Gastroesophageal sphincter (tissue), 3 donors: ENCODE measurements at regions not wholly inside any gene's neighbourhood (a gene's known extent, or its start where the extent isn't known, plus 50 kb on each side); places are given as distances from the start of the nearest gene placed in this dataset.

Experiments used
- CTCF ChIP-seq, 4 experiments: fragments of 200-600 bp in 2 of 4; fragments of 450-650 bp in 2 of 4; sonication (generic) in 1 of 4; IDR thresholded peaks; one replicate each; pipeline ENCODE4 v1.5.1; 2017 to 2019; ENCODE audit warnings: antibody characterized with exemption in 4 of 4, mild to moderate bottlenecking in 2 of 4, moderate library complexity in 2 of 4
- POLR2A ChIP-seq, 2 donors: fragments of 450-650 bp; IDR thresholded peaks; one replicate each; pipeline ENCODE4 v1.6.1; 2017; ENCODE audit warnings: antibody characterized with exemption in 2 of 2, mild to moderate bottlenecking in 2 of 2, moderate library complexity in 1 of 2

GRCh38 chr2:12254280-12254860 lies 462.4 kb upstream of the TRIB2 start:
- no peak for TF ChIP-seq POLR2A (IDR thresholded peaks at IDR 0.05)
- TF ChIP-seq CTCF (IDR thresholded peaks at IDR 0.05) = no peak
